GM19468 (cell line): ENCODE measurements at regions not wholly inside any gene's neighbourhood (a gene's known extent, or its start where the extent isn't known, plus 50 kb on each side); places are given as distances from the start of the nearest gene placed in this dataset.

Source experiments
- ATAC-seq: cut with Tn5 transposase; IDR thresholded peaks from one replicate; pipeline ENCODE4 v1.9.1; 2021; ENCODE audit warnings: mild to moderate bottlenecking, moderate library complexity, moderate number of reproducible peaks; ENCODE audit not compliant: unreplicated experiment; ENCODE audit errors: extremely low read depth

GRCh38 chr3:35946121-35946853, 307.0 kb downstream of the ARPP21 start:
- ATAC-seq: no peak

- no peak for ATAC-seq
Observed at GRCh38 chr3:35946854-35947515, 307.7 kb downstream of the ARPP21 start.

GRCh38 chr3:35950021-35950420, 310.7 kb downstream of the ARPP21 start:
- ATAC-seq: no peak

GRCh38 chr3:35954413-35954812, 315.1 kb downstream of the ARPP21 start:
- ATAC-seq: no peak

- no peak for ATAC-seq
Observed at GRCh38 chr3:35965908-35966307, 326.6 kb downstream of the ARPP21 start.

- no peak for ATAC-seq
Observed at GRCh38 chr3:35966629-35967464, 327.5 kb downstream of the ARPP21 start.

- ATAC-seq: no peak
Observed at GRCh38 chr3:35968043-35968622, 328.8 kb downstream of the ARPP21 start.

GRCh38 chr3:35969406-35969805, 330.1 kb downstream of the ARPP21 start:
- ATAC-seq: no peak

GRCh38 chr3:35970793-35971192, 331.5 kb downstream of the ARPP21 start:
- ATAC-seq: no peak

- ATAC-seq: no peak
Observed at GRCh38 chr3:35971686-35972085, 332.4 kb downstream of the ARPP21 start.

GRCh38 chr3:35974872-35975271, 335.5 kb downstream of the ARPP21 start:
- no peak for ATAC-seq

GRCh38 chr3:35986161-35986560, 346.8 kb downstream of the ARPP21 start:
- no peak for ATAC-seq

GRCh38 chr3:35987386-35987785, 348.1 kb downstream of the ARPP21 start:
- no peak for ATAC-seq

GRCh38 chr3:35992041-35992440, 352.7 kb downstream of the ARPP21 start:
- ATAC-seq: no peak

GRCh38 chr3:36011791-36012190, 368.5 kb upstream of the STAC start:
- ATAC-seq: no peak

- ATAC-seq: no peak
Observed at GRCh38 chr3:36013425-36013824, 366.9 kb upstream of the STAC start.

GRCh38 chr3:36025232-36025631, 355.1 kb upstream of the STAC start:
- ATAC-seq: no peak

GRCh38 chr3:36032180-36033047, 347.9 kb upstream of the STAC start:
- no peak for ATAC-seq

GRCh38 chr3:36058404-36059030, 321.8 kb upstream of the STAC start:
- no peak for ATAC-seq
